NCI-H82 (cell line): ENCODE measurements at regions not wholly inside any gene's neighbourhood (a gene's known extent, or its start where the extent isn't known, plus 50 kb on each side); places are given as distances from the start of the nearest gene placed in this dataset.
"Not testable (repeated sequence)": the region's sequence is repeated elsewhere in the genome, so short reads cannot be mapped to it uniquely, and the experiment has no call there.

Experiments used
- DNase-seq: peaks from one replicate; lab custom pipeline; 2025; lab: John Stamatoyannopoulos, UW

- DNase-seq: no peak
These were observed 125.1 kb upstream of the KCTD7 start for GRCh38 chr7:66503551-66504031.

GRCh38 chr7:66504131-66504530, 124.5 kb upstream of the KCTD7 start:
- no peak for DNase-seq

GRCh38 chr7:66505009-66505408, 123.7 kb upstream of the KCTD7 start:
- no peak for DNase-seq

GRCh38 chr7:66505531-66506451, 122.9 kb upstream of the KCTD7 start:
- peak; percentile 46 for DNase-seq

DNA sequence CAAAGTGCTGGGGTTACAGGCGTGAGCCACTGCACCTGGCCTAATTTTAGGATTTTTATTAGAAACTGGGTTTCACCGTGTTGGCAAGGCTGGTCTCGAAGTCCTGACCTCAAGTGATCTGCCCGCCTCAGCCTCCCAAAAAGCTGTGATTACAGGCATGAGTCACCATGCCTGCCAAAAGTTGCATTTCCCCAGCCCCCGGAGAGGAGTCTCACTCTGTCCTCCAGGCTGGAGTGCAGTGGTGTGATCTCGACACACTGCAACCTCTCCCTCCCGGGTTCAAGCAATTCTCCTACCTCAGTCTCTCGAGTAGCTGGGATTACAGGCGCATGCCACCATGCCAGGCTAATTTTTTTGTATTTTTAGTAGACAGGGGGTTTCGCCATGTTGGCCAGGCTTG, 122.0 kb upstream of the KCTD7 start:
- not testable (repeated sequence) for DNase-seq

DNA sequence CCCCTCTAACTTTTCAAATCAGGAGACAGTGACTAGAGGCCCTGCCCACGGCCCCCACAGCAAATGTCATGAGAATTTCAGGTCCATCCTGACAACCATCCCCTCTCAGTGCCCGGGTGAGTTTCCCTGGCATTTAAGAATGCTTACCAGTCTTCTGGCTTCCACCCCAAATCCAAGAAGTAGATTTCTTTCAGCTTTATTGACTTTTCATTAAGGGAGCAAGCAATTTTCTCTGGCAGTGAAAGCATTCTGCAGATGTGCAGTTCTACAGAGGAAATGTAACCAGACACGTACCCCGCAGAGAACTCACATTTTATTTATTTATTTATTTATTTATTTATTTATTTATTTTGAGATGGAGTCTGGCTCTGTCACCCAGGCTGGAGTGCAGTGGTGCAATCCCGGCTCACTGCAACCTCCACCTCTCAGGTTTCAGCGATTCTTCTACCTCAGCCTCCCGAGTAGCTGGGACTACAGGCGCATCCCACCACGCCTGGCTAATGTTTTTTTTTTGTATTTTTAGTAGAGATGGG, 120.9 kb upstream of the KCTD7 start:
- no peak for DNase-seq

DNA sequence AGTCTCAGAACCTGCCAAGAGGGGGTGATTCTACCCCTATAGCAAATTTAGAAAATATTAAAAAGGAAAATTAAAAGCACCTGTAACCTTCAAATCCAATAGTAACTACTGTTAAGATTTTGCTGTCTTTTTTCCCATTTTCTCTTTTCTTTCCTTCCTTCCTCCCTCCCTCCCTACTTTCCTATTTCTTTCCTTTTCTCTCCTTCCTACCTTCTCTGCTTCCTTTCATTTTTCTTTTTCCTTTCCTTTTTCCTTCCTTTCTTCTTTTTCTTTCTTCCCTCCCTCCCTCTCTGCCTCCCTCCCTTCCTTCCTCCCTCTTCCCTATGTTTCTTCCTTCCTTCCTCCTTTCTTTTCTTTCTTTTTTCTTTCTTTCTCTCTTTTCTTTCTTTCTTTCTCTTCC, 120.2 kb upstream of the KCTD7 start:
- DNase-seq: no peak

DNA sequence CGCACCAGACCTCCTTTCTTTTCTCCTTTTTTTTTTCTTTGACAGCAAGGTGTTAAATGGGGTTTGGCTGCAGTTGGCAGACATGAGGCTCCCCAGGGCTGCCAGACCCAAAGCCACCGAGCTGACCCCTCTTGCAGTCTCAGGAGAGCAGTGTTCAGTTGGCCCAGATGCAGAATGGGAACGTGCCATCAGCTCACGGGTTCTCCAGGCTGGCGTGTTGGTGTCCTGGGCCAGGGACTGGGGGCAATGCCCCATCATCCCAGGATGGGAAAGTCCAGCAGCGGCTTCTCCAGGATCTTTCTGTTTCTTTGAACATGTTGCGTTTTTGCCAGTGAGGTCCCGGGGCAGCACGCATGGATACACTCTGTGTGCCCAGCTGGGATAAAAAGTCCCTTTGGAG, 114.6 kb upstream of the KCTD7 start:
- no peak for DNase-seq

DNA sequence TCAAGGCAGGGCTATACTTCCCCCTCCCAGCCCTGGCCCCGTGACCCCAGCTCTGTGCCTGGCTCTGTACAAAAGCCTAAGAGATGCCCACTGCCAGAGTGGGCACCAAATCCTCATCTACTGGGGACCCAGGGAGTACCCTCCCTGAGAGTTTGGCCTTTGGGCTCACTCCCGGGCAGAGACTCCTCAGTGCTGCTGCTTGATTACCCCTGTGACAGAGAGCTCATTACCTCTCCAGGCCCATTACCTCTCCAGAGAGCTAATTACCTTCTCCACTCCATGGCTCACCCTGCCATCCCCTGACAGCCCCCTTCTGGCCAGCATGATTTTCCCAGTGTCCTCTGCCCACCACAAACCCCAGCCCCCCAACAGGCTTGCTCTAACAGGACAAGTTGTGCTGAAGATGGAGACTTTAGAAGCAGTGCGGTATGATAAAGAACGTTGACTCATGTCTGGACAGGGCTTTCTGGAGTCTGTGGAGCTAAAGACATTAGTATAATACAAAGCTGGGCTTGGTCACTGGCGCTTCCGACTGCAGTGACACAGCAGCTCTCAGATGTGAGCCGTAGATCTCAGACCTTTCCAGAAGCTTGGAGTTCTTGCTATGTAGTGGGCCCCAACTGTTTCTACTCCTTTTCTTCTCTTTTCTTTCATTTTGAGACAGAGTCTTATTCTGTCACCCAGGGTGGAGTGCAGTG, 111.3 kb upstream of the KCTD7 start:
- no peak for DNase-seq

- DNase-seq: no peak
These were observed 110.5 kb upstream of the KCTD7 start for GRCh38 chr7:66518151-66518691.

DNA sequence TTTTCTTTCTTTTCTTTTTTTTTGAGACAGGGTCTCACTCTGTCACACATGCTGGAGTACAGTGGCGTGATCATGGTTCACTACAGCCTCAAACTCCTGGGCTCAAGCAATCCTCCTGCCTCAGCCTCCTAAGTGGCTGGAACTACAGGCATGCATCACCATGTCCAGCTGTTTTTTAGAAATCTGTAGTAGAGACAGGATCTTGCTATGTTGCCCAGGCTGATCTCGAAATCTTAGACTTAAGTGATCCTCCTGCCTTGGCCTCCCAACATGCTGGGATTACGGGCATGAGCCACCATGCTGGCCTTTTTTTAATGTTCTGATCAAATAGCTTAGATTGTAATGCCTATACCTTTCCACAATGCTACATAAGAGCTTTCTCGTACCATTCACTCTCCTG, 107.0 kb upstream of the KCTD7 start:
- DNase-seq: no peak

DNA sequence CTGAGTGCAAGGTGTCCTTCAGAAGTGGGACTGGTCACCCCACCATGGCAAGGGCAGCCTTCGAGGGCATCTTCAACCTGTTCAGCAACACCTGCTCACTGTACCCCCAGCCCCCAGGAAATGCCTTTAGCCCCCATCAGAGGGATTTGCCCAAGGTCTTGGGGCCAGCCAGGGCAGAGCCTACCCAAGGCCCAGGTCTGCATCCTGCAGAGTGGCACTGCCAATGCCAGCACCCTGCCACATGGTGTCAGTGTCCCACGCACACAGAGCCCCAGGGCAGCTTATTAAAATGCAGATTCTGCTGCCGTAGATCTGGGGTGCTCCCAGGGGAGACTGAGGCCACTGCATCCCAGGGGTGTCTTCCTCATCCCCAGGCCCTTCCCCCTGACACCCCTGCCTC, 106.2 kb upstream of the KCTD7 start:
- DNase-seq: no peak

DNA sequence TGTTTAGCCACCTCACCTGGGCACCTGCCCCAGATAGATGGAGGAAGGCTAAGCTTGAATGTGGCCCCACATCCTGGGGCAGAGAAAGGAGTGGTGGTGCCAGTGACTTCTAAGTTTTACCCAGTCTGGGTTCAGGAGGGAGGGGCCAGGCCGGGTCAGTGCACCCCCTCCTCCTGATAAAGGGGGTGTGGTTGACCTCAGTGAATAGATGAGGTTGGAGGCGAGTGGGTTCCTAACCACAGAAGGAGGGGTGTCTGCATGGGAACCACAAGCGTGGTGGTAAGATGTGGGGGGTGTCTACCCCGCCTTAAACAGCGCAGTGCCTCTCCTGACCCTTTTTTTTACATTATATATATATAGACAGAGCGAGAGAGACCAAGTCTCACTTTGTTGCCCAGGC, 105.3 kb upstream of the KCTD7 start:
- no peak for DNase-seq

GRCh38 chr7:66524738-66525137, 103.9 kb upstream of the KCTD7 start:
- no peak for DNase-seq

DNA sequence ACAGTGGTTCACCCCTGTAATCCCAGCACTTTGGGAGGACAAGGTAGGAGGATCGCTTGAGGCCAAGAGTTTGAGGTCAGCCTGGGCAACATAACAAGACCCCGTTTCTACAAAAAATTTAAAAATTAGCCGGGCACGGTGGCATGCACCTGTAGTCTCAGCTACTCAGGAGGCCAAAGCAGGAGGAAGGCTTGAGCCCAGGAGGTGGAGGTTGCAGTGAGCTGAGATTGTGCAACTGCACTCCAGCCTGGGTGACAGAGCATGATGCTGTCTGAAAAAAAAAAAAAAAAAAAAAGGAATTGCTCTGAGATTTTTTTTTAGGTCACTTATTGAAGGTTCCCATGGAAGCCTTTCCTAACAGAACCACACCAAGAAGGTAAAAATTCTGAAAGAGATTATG, 101.9 kb upstream of the KCTD7 start:
- not testable (repeated sequence) for DNase-seq

DNA sequence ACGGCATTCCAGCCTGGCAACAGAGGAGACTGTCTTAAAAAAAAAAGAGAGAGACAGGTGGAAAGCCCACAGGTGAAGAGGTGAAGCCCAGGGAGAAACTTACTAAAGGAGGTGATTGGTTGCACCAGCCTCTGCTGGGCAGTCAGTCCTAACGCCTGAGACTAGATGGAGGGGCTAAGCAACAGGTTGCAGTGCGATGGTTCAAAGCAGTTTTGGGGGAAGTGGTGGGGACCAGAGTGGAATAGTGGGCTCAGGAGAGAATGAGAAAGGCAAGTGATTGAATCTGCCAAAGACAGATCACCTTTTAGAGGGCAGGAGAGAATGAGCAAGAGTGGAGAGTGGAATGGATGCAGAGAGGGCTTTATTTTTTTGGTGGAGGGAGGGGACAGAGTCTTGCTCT, 100.0 kb upstream of the KCTD7 start:
- DNase-seq: no peak

- DNase-seq: no peak
These were observed 98.6 kb upstream of the KCTD7 start for GRCh38 chr7:66529883-66530610.

GRCh38 chr7:66535414-66536329, 93.0 kb upstream of the KCTD7 start:
- no peak for DNase-seq

DNA sequence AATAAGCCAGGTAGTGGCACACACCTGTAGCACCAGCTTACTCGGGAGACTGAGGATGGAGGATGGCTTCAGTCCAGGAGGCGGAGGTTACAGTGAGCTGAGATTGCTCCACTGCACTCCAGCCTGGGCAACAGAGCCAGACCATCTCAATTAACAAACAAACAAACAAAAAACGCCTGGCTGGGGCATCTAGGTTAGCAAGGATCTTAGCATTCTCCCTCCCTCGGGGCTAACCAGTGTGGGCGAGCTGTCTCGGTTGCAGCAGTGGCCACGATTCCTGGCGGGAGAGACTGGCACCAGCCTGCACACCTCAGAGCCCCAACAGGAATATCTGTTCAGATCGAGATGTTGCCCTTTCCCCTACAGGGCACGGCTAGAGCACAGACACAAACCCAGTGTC, 91.3 kb upstream of the KCTD7 start:
- no peak for DNase-seq

DNA sequence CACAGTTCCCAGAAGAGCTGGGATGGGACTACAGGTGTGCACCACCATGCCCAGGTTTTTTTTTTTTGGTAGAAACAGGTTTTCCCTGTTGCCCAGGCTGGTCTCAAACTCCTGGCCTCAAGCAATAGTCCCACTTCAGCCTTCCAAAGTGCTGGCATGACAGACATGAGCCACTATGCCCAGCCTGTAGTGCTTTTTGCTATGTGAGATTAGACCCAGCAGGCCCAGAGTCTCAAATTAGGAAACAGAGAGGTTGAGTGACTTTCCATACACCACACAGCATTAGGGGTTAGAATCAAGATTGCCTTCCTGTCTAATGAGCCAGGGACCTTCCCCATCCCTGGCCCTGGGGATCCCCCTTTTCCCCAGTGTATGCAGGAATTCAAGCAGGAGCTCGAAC, 90.8 kb upstream of the KCTD7 start:
- DNase-seq: no peak

- no peak for DNase-seq
These were observed 89.4 kb upstream of the KCTD7 start for GRCh38 chr7:66539264-66539623.
